ENCODE measurements at regions not wholly inside any gene's neighbourhood (a gene's known extent, or its start where the extent isn't known, plus 50 kb on each side); places are given as distances from the start of the nearest gene placed in this dataset.

DNA sequence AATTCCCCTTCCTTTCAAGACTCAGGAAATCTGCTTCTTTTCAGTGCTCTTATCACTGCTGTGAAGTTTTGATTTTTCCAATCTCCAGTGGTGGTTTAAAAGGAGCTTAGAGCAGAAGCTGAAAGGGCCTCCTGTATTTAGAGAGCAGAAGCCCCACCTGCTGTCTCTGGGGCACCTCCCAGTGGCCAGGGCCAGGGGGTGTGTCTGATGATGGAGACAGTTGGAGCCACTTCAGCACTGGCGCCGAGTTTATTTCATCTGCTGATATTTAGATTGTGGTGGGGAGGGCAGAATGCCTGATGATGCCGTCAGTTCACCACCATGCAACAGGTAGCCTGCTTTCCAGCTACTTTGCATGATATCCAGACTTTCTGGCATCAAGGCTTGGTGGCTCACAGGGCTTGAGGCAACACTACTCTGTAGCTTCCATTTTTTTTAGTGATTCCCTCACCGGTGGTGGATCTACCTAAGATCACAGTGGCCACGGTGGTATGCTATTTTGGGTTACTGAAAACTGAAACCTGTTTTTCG lies 371.9 kb downstream of the KCNRG start:
- TF ChIP-seq POLR2A (IDR thresholded peaks at IDR 0.05; ENCODE audit: low read depth, low read length) (no peak), POLR2AphosphoS5 (IDR thresholded peaks at IDR 0.05; ENCODE audit: low read depth, low read length) (no peak), SPI1 (IDR thresholded peaks at IDR 0.05; ENCODE audit: low read depth, low read length) (no peak), TAF1 (IDR thresholded peaks at IDR 0.05; ENCODE audit: low read depth, low read length) (no peak)

Data from GM12891 (cell line).